ENCODE measurements at regions not wholly inside any gene's neighbourhood (a gene's known extent, or its start where the extent isn't known, plus 50 kb on each side); places are given as distances from the start of the nearest gene placed in this dataset.
"Not testable (repeated sequence)": the region's sequence is repeated elsewhere in the genome, so short reads cannot be mapped to it uniquely, and the experiment has no call there.

DNA sequence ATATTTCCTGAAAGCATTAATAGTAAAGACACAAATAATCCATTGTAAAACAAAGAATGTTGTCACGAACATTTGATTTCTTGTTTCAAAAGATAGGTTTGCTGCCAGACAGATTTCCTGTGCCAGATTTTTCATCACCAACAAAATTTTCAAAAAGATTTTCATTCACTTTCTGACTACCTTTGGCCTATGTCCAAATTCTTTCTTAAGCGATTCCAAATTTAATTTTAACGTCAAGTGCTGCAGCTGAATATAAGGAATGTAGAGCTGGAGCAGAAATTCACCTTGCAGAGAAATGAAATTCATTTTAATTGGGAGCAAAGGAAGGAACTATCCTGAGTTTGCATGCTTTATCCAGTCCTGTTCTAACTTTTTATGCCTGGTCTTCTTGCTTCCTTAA, 277.4 kb downstream of the CCER1 start:
- Histone ChIP-seq H3K27me3 (replicated peaks; ENCODE audit: insufficient read depth) (no peaks in the 10 kb centered on the region), H3K4me1 (ENCODE audit: control insufficient read depth in 1 of 2, low read depth in 2 of 2) (no peaks in the 10 kb centered on the region), H3K27ac (no peak overlapping the region), H3K36me3 (no peaks in the 10 kb centered on the region), H3K4me3 (no peak overlapping the region), H3K9me3 (no peaks in the 10 kb centered on the region)
- DNase-seq (ENCODE audit: low spot score): no peak
- TF ChIP-seq, protein P1, sequence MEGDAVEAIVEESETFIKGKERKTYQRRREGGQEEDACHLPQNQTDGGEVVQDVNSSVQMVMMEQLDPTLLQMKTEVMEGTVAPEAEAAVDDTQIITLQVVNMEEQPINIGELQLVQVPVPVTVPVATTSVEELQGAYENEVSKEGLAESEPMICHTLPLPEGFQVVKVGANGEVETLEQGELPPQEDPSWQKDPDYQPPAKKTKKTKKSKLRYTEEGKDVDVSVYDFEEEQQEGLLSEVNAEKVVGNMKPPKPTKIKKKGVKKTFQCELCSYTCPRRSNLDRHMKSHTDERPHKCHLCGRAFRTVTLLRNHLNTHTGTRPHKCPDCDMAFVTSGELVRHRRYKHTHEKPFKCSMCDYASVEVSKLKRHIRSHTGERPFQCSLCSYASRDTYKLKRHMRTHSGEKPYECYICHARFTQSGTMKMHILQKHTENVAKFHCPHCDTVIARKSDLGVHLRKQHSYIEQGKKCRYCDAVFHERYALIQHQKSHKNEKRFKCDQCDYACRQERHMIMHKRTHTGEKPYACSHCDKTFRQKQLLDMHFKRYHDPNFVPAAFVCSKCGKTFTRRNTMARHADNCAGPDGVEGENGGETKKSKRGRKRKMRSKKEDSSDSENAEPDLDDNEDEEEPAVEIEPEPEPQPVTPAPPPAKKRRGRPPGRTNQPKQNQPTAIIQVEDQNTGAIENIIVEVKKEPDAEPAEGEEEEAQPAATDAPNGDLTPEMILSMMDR (IDR thresholded peaks at IDR 0.05): no peak
- no peak for ATAC-seq (ENCODE audit: insufficient number of reproducible peaks, low FRiP score, low read depth)

DNA sequence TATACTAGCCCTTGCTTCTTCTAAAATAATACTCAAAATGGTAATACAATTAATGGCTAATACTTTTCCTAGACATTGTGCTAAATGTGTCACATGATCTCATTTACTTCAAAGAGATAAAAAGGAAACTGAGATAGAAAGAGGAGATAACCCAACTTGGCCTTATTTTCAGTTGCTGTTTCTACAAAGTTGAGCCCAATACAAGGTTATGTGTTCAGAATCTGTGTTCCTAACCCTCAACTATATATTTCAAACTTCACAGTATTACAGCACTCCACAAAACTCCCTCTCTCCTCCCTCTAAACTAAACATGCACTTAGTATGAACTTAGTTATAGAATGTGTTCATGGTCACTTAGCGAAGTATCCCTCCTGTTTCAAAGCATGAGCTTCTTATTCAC, 277.9 kb downstream of the CCER1 start:
- Histone ChIP-seq H3K27me3 (replicated peaks; ENCODE audit: insufficient read depth) (no peaks in the 10 kb centered on the region), H3K36me3 (no peaks in the 10 kb centered on the region), H3K9me3 (no peaks in the 10 kb centered on the region), H3K4me3 (no peak overlapping the region), H3K27ac (no peak overlapping the region), H3K4me1 (ENCODE audit: control insufficient read depth in 1 of 2, low read depth in 2 of 2) (no peaks in the 10 kb centered on the region)
- DNase-seq (ENCODE audit: low spot score) (no peak), ATAC-seq (ENCODE audit: insufficient number of reproducible peaks, low FRiP score, low read depth) (no peak)
- TF ChIP-seq, protein P1 (IDR thresholded peaks at IDR 0.05): no peak

DNA sequence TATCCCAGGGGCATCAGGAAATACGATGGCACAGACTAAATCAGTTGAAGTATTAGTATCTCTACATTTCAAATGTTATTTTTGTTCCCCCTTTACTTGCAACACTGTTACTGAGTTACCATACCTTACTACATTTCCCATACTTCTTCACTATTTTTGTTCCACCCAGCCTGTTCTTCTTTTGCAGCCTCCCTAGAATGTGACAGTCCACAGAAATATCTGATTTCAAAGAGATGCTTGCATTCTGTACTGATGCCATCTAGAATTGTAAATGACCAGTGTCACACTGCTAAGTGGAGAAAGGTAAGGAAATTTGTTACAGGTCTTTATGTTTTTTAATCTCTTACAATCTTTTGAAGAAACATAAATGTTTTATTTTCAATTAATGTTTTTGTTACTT, 279.9 kb downstream of the CCER1 start:
- TF ChIP-seq, protein P1 (IDR thresholded peaks at IDR 0.05): no peak
- no peak overlapping the region for H3K27ac ChIP-seq
- no peaks in the 10 kb centered on the region for H3K4me1 ChIP-seq (ENCODE audit: control insufficient read depth in 1 of 2, low read depth in 2 of 2)
- no peak overlapping the region for H3K4me3 ChIP-seq
- H3K9me3 ChIP-seq: no peaks in the 10 kb centered on the region
- no peaks in the 10 kb centered on the region for H3K27me3 ChIP-seq (replicated peaks; ENCODE audit: insufficient read depth)
- no peak for ATAC-seq (ENCODE audit: insufficient number of reproducible peaks, low FRiP score, low read depth)
- H3K36me3 ChIP-seq: no peaks in the 10 kb centered on the region
- no peak for DNase-seq (ENCODE audit: low spot score)

DNA sequence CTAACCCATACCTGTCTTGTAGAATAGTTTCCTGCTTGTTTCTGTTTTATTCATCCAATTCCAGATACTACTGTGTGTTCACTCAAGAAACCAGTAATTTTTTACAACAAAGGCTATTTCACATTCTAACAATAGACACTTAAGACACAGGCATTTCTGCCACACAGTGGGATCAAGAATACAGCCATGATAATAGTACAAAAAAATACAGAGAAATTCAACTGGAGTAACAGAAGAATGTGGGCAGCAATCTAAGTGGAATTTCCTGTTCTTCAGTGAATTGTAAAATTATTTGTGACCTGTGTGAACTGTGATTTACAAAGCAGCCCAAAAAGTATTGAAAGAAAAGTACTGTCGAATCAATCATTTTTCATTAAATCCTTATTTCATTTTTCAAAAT, 282.9 kb downstream of the CCER1 start:
- Histone ChIP-seq H3K27ac (no peak overlapping the region), H3K9me3 (no peaks in the 10 kb centered on the region), H3K36me3 (no peaks in the 10 kb centered on the region), H3K4me3 (no peak overlapping the region), H3K4me1 (ENCODE audit: control insufficient read depth in 1 of 2, low read depth in 2 of 2) (no peaks in the 10 kb centered on the region), H3K27me3 (replicated peaks; ENCODE audit: insufficient read depth) (no peaks in the 10 kb centered on the region)
- ATAC-seq (ENCODE audit: insufficient number of reproducible peaks, low FRiP score, low read depth): no peak
- DNase-seq (ENCODE audit: low spot score): no peak
- TF ChIP-seq, protein P1 (IDR thresholded peaks at IDR 0.05): no peak

DNA sequence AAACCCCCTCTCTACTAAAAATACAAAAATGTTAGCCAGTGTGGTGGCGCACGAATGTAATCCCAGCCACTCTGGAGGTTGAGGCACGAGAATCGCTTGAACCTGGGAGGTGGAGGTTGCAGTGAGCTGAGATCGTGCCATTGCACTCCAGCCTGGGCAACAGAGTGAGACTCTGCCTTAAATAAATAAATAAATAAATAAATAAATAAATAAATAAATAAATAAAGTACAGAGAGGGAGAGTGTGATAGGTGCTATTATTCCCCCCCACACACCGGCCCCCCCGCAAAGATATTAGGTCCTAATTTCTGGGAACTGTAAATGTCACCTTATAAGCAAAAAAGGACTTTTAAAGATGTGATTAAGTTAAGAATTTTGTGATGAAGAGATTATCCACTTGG, 291.0 kb downstream of the CCER1 start:
- not testable (repeated sequence) for DNase-seq (ENCODE audit: low spot score); H3K27me3 ChIP-seq (replicated peaks; ENCODE audit: insufficient read depth); H3K4me1 ChIP-seq (ENCODE audit: control insufficient read depth in 1 of 2, low read depth in 2 of 2); H3K27ac ChIP-seq; H3K9me3 ChIP-seq; H3K36me3 ChIP-seq; H3K4me3 ChIP-seq; ATAC-seq (ENCODE audit: insufficient number of reproducible peaks, low FRiP score, low read depth)

DNA sequence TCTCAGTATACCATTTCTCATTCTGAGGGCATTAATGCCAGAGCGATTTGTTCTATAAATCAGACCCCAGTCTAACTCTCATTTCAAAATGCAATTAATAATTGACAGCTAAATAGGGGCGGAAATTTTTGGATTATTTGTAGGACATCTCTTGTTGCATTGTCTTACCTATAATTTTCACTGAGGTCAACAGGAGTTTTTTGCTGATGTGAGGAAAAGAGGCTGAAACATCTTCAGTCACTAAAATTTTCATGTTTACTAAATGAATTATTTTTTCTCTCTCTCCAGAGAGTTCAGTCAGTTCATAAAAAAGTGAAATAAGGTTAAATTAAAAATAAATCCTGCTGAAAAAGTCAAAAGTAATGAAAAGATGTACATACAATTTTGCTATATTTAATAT, 295.9 kb downstream of the CCER1 start:
- no peaks in the 10 kb centered on the region for H3K4me1 ChIP-seq (ENCODE audit: control insufficient read depth in 1 of 2, low read depth in 2 of 2)
- ATAC-seq (ENCODE audit: insufficient number of reproducible peaks, low FRiP score, low read depth) (no peak), DNase-seq (ENCODE audit: low spot score) (no peak)
- no peak overlapping the region for H3K4me3 ChIP-seq
- H3K27me3 ChIP-seq (replicated peaks; ENCODE audit: insufficient read depth): no peaks in the 10 kb centered on the region
- H3K9me3 ChIP-seq: no peaks in the 10 kb centered on the region
- TF ChIP-seq, protein P1 (IDR thresholded peaks at IDR 0.05): no peak
- H3K27ac ChIP-seq: no peak overlapping the region
- no peaks in the 10 kb centered on the region for H3K36me3 ChIP-seq
